NB4 (cell line): ENCODE measurements at regions not wholly inside any gene's neighbourhood (a gene's known extent, or its start where the extent isn't known, plus 50 kb on each side); places are given as distances from the start of the nearest gene placed in this dataset.

Experiments
- POLR2A ChIP-seq: IDR thresholded peaks from 2 replicates; pipeline ENCODE4 v1.6.1; 2011; ENCODE audit warnings: mild to moderate bottlenecking; ENCODE audit not compliant: insufficient read length; ENCODE audit errors: extremely low read depth
- TF ChIP-seq, protein P1 (sequence below): IDR thresholded peaks from 2 replicates; pipeline ENCODE4 v1.6.1; 2011; ENCODE audit warnings: low read depth, low read length
- TF ChIP-seq, protein P2 (sequence below): IDR thresholded peaks from one replicate; pipeline ENCODE4 v1.5.1; 2012; ENCODE audit warnings: low read depth, low read length

GRCh38 chr2:48165070-48165753, 149.3 kb upstream of the FOXN2 start:
- TF ChIP-seq, protein P1, sequence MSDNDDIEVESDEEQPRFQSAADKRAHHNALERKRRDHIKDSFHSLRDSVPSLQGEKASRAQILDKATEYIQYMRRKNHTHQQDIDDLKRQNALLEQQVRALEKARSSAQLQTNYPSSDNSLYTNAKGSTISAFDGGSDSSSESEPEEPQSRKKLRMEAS = no peak
- TF ChIP-seq, protein P2, sequence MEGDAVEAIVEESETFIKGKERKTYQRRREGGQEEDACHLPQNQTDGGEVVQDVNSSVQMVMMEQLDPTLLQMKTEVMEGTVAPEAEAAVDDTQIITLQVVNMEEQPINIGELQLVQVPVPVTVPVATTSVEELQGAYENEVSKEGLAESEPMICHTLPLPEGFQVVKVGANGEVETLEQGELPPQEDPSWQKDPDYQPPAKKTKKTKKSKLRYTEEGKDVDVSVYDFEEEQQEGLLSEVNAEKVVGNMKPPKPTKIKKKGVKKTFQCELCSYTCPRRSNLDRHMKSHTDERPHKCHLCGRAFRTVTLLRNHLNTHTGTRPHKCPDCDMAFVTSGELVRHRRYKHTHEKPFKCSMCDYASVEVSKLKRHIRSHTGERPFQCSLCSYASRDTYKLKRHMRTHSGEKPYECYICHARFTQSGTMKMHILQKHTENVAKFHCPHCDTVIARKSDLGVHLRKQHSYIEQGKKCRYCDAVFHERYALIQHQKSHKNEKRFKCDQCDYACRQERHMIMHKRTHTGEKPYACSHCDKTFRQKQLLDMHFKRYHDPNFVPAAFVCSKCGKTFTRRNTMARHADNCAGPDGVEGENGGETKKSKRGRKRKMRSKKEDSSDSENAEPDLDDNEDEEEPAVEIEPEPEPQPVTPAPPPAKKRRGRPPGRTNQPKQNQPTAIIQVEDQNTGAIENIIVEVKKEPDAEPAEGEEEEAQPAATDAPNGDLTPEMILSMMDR = no peak
- no peak for TF ChIP-seq POLR2A
